ENCODE measurements at regions not wholly inside any gene's neighbourhood (a gene's known extent, or its start where the extent isn't known, plus 50 kb on each side); places are given as distances from the start of the nearest gene placed in this dataset.

- no peak overlapping the region for H4K8ac ChIP-seq (ENCODE audit: low read length)
- no peak overlapping the region for H2BK12ac ChIP-seq (ENCODE audit: low read length in 2 of 2)
- H3K4me2 ChIP-seq (ENCODE audit: low read length, poor library complexity, severe bottlenecking) = no peak overlapping the region
- no peak for DNase-seq
- no peak overlapping the region for H3K23ac ChIP-seq (ENCODE audit: low read length in 2 of 2)
- no peak overlapping the region for H2BK5ac ChIP-seq (ENCODE audit: low read depth, low read length, poor library complexity, severe bottlenecking)
- H3K9ac ChIP-seq (ENCODE audit: low read length) = no peak overlapping the region
- H3K36me3 ChIP-seq (ENCODE audit: control insufficient read depth in 1 of 2, insufficient read depth in 2 of 2, low read depth in 1 of 2, low read length in 2 of 2) = no peaks in the 10 kb centered on the region
- no peak overlapping the region for H3K18ac ChIP-seq (ENCODE audit: low read depth in 1 of 2, low read length in 2 of 2)
- no peaks in the 10 kb centered on the region for H3K79me1 ChIP-seq (replicated peaks; ENCODE audit: low read length, poor library complexity, severe bottlenecking)
- no peak overlapping the region for H2BK120ac ChIP-seq (ENCODE audit: low read depth, low read length)
- no peak overlapping the region for H3K4ac ChIP-seq (ENCODE audit: low read depth in 1 of 2, low read length in 2 of 2)
- H4K91ac ChIP-seq (ENCODE audit: low read length) = no peak overlapping the region
- H2BK15ac ChIP-seq (ENCODE audit: low read depth, poor library complexity, severe bottlenecking) = no peak overlapping the region
- peaks cover 2% of the 10 kb centered on the region for H3K9me3 ChIP-seq (ENCODE audit: control insufficient read depth, low read length)
- no peak overlapping the region for H2AFZ ChIP-seq (ENCODE audit: low read depth, low read length)
- H3K4me1 ChIP-seq (ENCODE audit: control insufficient read depth, insufficient read depth, low read depth, low read length) = no peaks in the 10 kb centered on the region
- H2AK5ac ChIP-seq (ENCODE audit: low read length, severe bottlenecking) = no peak overlapping the region
- H3K4me3 ChIP-seq (ENCODE audit: insufficient read depth in 1 of 2, low read depth in 1 of 2, low read length in 2 of 2) = no peak overlapping the region
- no peak overlapping the region for H3K27ac ChIP-seq (ENCODE audit: low read length, poor library complexity, severe bottlenecking)
- H3K27me3 ChIP-seq (ENCODE audit: control insufficient read depth in 1 of 2, insufficient read depth in 1 of 2, low read length in 2 of 2) = no peaks in the 10 kb centered on the region
- H3K14ac ChIP-seq (ENCODE audit: low read length in 2 of 2) = no peak overlapping the region
These were observed 440.8 kb upstream of the LUZP2 start for GRCh38 chr11:24056051-24056450.

- DNase-seq = no peak
- H3K18ac ChIP-seq (ENCODE audit: low read depth in 1 of 2, low read length in 2 of 2) = no peak overlapping the region
- no peak overlapping the region for H3K14ac ChIP-seq (ENCODE audit: low read length in 2 of 2)
- H2BK5ac ChIP-seq (ENCODE audit: low read depth, low read length, poor library complexity, severe bottlenecking) = no peak overlapping the region
- H3K27me3 ChIP-seq (ENCODE audit: control insufficient read depth in 1 of 2, insufficient read depth in 1 of 2, low read length in 2 of 2) = no peaks in the 10 kb centered on the region
- no peak overlapping the region for H4K91ac ChIP-seq (ENCODE audit: low read length)
- no peak overlapping the region for H2AFZ ChIP-seq (ENCODE audit: low read depth, low read length)
- H3K23ac ChIP-seq (ENCODE audit: low read length in 2 of 2) = no peak overlapping the region
- 90% methylated on average over 3 of the region's 3 CpGs for WGBS
- no peak overlapping the region for H2BK12ac ChIP-seq (ENCODE audit: low read length in 2 of 2)
- H3K36me3 ChIP-seq (ENCODE audit: control insufficient read depth in 1 of 2, insufficient read depth in 2 of 2, low read depth in 1 of 2, low read length in 2 of 2) = no peaks in the 10 kb centered on the region
- H3K4ac ChIP-seq (ENCODE audit: low read depth in 1 of 2, low read length in 2 of 2) = no peak overlapping the region
- H3K4me2 ChIP-seq (ENCODE audit: low read length, poor library complexity, severe bottlenecking) = no peak overlapping the region
- no peak overlapping the region for H3K27ac ChIP-seq (ENCODE audit: low read length, poor library complexity, severe bottlenecking)
- no peak overlapping the region for H2BK15ac ChIP-seq (ENCODE audit: low read depth, poor library complexity, severe bottlenecking)
- H2AK5ac ChIP-seq (ENCODE audit: low read length, severe bottlenecking) = no peak overlapping the region
- H3K9me3 ChIP-seq (ENCODE audit: control insufficient read depth, low read length) = no peaks in the 10 kb centered on the region
- no peak overlapping the region for H3K9ac ChIP-seq (ENCODE audit: low read length)
- no peak overlapping the region for H4K8ac ChIP-seq (ENCODE audit: low read length)
- no peak overlapping the region for H2BK120ac ChIP-seq (ENCODE audit: low read depth, low read length)
- no peaks in the 10 kb centered on the region for H3K4me1 ChIP-seq (ENCODE audit: control insufficient read depth, insufficient read depth, low read depth, low read length)
- no peak overlapping the region for H3K4me3 ChIP-seq (ENCODE audit: insufficient read depth in 1 of 2, low read depth in 1 of 2, low read length in 2 of 2)
- H3K79me1 ChIP-seq (replicated peaks; ENCODE audit: low read length, poor library complexity, severe bottlenecking) = no peaks in the 10 kb centered on the region
These were observed 436.7 kb upstream of the LUZP2 start for GRCh38 chr11:24060125-24060524.

DNA sequence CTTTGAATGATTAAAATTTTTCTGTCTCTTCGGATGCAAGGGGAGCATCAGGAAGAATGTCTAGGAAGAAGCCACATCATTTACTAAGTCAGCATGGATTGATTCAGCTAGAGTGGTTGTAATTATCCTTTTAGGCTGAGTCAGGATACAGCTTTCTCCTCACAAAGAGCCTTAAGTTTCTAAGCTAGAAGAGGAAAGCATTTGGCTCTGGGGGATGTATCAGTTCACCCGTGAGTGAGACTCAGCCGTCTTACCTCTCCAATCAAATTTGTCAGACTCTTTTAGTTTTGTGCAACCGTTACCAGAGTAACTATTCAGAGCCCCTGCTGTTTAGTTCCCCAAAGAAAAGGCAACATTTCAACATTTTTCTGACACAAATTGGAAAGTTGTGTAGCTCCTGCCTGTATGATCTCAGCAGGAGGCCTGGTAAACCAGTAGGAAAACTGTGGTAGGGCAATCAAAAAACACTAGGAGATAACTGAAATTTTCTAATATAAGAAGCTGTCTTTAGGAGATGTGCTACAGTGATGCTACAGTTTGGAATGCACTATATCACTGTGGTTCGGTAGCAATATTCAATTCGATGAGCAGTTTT lies 432.4 kb upstream of the LUZP2 start:
- H4K91ac ChIP-seq (ENCODE audit: low read length) = no peak overlapping the region
- H2BK5ac ChIP-seq (ENCODE audit: low read depth, low read length, poor library complexity, severe bottlenecking) = no peak overlapping the region
- H3K18ac ChIP-seq (ENCODE audit: low read depth in 1 of 2, low read length in 2 of 2) = no peak overlapping the region
- H2AK5ac ChIP-seq (ENCODE audit: low read length, severe bottlenecking) = no peak overlapping the region
- no peak overlapping the region for H3K9ac ChIP-seq (ENCODE audit: low read length)
- no peak overlapping the region for H3K4me3 ChIP-seq (ENCODE audit: insufficient read depth in 1 of 2, low read depth in 1 of 2, low read length in 2 of 2)
- no peak overlapping the region for H2BK120ac ChIP-seq (ENCODE audit: low read depth, low read length)
- no peaks in the 10 kb centered on the region for H3K27me3 ChIP-seq (ENCODE audit: control insufficient read depth in 1 of 2, insufficient read depth in 1 of 2, low read length in 2 of 2)
- H3K4me2 ChIP-seq (ENCODE audit: low read length, poor library complexity, severe bottlenecking) = no peak overlapping the region
- no peak overlapping the region for H3K14ac ChIP-seq (ENCODE audit: low read length in 2 of 2)
- no peak overlapping the region for H3K23ac ChIP-seq (ENCODE audit: low read length in 2 of 2)
- H3K4ac ChIP-seq (ENCODE audit: low read depth in 1 of 2, low read length in 2 of 2) = no peak overlapping the region
- H3K79me1 ChIP-seq (replicated peaks; ENCODE audit: low read length, poor library complexity, severe bottlenecking) = no peaks in the 10 kb centered on the region
- no peak overlapping the region for H2BK15ac ChIP-seq (ENCODE audit: low read depth, poor library complexity, severe bottlenecking)
- no peak for DNase-seq
- H3K4me1 ChIP-seq (ENCODE audit: control insufficient read depth, insufficient read depth, low read depth, low read length) = no peaks in the 10 kb centered on the region
- no peaks in the 10 kb centered on the region for H3K9me3 ChIP-seq (ENCODE audit: control insufficient read depth, low read length)
- 95% methylated on average over 5 of the region's 6 CpGs for WGBS
- H2AFZ ChIP-seq (ENCODE audit: low read depth, low read length) = no peak overlapping the region
- no peaks in the 10 kb centered on the region for H3K36me3 ChIP-seq (ENCODE audit: control insufficient read depth in 1 of 2, insufficient read depth in 2 of 2, low read depth in 1 of 2, low read length in 2 of 2)
- no peak overlapping the region for H4K8ac ChIP-seq (ENCODE audit: low read length)
- no peak overlapping the region for H3K27ac ChIP-seq (ENCODE audit: low read length, poor library complexity, severe bottlenecking)
- no peak overlapping the region for H2BK12ac ChIP-seq (ENCODE audit: low read length in 2 of 2)

DNA sequence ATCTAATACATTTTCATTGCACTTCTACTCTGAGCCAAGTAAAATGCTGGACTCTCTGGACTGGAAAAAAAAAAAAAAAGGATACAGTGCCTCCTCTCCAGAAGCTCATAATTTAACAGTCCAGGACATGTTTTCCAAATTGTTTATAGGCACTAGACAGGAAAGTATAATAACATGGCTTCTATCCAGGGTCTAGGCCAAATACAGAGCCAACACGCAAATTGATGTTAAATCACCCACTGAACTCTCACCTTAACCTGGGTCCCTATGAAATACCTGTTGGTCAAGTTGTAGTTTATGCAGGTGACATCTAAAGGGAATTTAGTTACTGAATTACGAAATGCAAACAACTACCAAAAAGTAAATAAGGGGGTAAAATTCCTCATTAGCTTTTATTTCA lies 428.7 kb upstream of the LUZP2 start:
- Histone ChIP-seq H3K27me3 (ENCODE audit: control insufficient read depth in 1 of 2, insufficient read depth in 1 of 2, low read length in 2 of 2) (no peaks in the 10 kb centered on the region), H2BK5ac (ENCODE audit: low read depth, low read length, poor library complexity, severe bottlenecking) (no peak overlapping the region), H3K4me1 (ENCODE audit: control insufficient read depth, insufficient read depth, low read depth, low read length) (no peaks in the 10 kb centered on the region), H2BK12ac (ENCODE audit: low read length in 2 of 2) (no peak overlapping the region), H2BK120ac (ENCODE audit: low read depth, low read length) (no peak overlapping the region), H2AFZ (ENCODE audit: low read depth, low read length) (no peak overlapping the region), H3K27ac (ENCODE audit: low read length, poor library complexity, severe bottlenecking) (no peak overlapping the region), H3K4ac (ENCODE audit: low read depth in 1 of 2, low read length in 2 of 2) (no peak overlapping the region), H2AK5ac (ENCODE audit: low read length, severe bottlenecking) (no peak overlapping the region), H3K4me2 (ENCODE audit: low read length, poor library complexity, severe bottlenecking) (no peak overlapping the region), H3K14ac (ENCODE audit: low read length in 2 of 2) (no peak overlapping the region), H3K23ac (ENCODE audit: low read length in 2 of 2) (no peak overlapping the region), H3K36me3 (ENCODE audit: control insufficient read depth in 1 of 2, insufficient read depth in 2 of 2, low read depth in 1 of 2, low read length in 2 of 2) (no peaks in the 10 kb centered on the region), H4K8ac (ENCODE audit: low read length) (no peak overlapping the region), H3K4me3 (ENCODE audit: insufficient read depth in 1 of 2, low read depth in 1 of 2, low read length in 2 of 2) (no peak overlapping the region), H3K18ac (ENCODE audit: low read depth in 1 of 2, low read length in 2 of 2) (no peak overlapping the region), H3K9me3 (ENCODE audit: control insufficient read depth, low read length) (no peaks in the 10 kb centered on the region), H2BK15ac (ENCODE audit: low read depth, poor library complexity, severe bottlenecking) (no peak overlapping the region), H4K91ac (ENCODE audit: low read length) (no peak overlapping the region), H3K79me1 (replicated peaks; ENCODE audit: low read length, poor library complexity, severe bottlenecking) (no peaks in the 10 kb centered on the region), H3K9ac (ENCODE audit: low read length) (no peak overlapping the region)
- DNase-seq = no peak
- WGBS = no CpG with 5 or more reads among the region's 2 CpGs
